PFSK-1 (cell line): ENCODE measurements at regions not wholly inside any gene's neighbourhood (a gene's known extent, or its start where the extent isn't known, plus 50 kb on each side); places are given as distances from the start of the nearest gene placed in this dataset.

ENCODE experiments used
- POLR2AphosphoS5 ChIP-seq: IDR thresholded peaks from 2 replicates; pipeline ENCODE4 v1.6.1; 2012; ENCODE audit warnings: low read depth, mild to moderate bottlenecking, control low read depth, low read length, moderate library complexity
- TF ChIP-seq, protein P1 (sequence below), 2 experiments: IDR thresholded peaks; 2 replicates each; pipeline versions ENCODE4 v1.6.1 to v1.8.0; 2011 to 2012; ENCODE audit warnings: low read depth in 2 of 2, low read length in 2 of 2, control low read depth in 1 of 2, inconsistent platforms in 1 of 2, mild to moderate bottlenecking in 1 of 2, moderate library complexity in 1 of 2; ENCODE audit not compliant: insufficient read depth in 1 of 2

DNA sequence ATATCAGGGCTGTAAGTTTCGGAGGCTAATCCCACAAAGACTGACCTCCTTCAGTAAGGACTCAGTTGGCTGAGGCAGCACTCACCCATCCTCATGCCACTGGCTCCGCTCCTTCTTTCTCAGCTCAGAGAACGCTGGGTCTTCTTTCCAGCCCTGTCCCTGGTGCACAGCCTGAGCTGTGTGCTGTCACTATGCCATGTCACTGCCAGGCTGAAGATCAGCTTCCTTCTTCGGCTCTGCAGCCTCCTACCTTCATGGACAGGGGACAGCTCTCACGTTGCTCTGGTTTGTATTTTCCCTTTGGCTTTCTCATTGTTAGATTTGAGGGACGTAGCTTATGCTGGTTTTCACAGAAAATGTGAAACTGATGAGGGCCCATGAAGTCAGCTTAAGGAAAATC lies 437.3 kb downstream of the GLRX3 start:
- no peak for TF ChIP-seq POLR2AphosphoS5
- TF ChIP-seq, protein P1, sequence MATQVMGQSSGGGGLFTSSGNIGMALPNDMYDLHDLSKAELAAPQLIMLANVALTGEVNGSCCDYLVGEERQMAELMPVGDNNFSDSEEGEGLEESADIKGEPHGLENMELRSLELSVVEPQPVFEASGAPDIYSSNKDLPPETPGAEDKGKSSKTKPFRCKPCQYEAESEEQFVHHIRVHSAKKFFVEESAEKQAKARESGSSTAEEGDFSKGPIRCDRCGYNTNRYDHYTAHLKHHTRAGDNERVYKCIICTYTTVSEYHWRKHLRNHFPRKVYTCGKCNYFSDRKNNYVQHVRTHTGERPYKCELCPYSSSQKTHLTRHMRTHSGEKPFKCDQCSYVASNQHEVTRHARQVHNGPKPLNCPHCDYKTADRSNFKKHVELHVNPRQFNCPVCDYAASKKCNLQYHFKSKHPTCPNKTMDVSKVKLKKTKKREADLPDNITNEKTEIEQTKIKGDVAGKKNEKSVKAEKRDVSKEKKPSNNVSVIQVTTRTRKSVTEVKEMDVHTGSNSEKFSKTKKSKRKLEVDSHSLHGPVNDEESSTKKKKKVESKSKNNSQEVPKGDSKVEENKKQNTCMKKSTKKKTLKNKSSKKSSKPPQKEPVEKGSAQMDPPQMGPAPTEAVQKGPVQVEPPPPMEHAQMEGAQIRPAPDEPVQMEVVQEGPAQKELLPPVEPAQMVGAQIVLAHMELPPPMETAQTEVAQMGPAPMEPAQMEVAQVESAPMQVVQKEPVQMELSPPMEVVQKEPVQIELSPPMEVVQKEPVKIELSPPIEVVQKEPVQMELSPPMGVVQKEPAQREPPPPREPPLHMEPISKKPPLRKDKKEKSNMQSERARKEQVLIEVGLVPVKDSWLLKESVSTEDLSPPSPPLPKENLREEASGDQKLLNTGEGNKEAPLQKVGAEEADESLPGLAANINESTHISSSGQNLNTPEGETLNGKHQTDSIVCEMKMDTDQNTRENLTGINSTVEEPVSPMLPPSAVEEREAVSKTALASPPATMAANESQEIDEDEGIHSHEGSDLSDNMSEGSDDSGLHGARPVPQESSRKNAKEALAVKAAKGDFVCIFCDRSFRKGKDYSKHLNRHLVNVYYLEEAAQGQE (IDR thresholded peaks at IDR 0.05; ENCODE audit: insufficient read depth in 1 of 2, low read depth in 2 of 2, low read length in 2 of 2) = no peak
